CD4-positive, alpha-beta memory T cell (primary cell): ENCODE measurements at regions not wholly inside any gene's neighbourhood (a gene's known extent, or its start where the extent isn't known, plus 50 kb on each side); places are given as distances from the start of the nearest gene placed in this dataset.

Experiments
- CTCF ChIA-PET: fragments of 350-600 bp; sonication (Branson Sonifier 250); formaldehyde crosslinking; loops from one replicate; lab custom pipeline; 2021; ENCODE audit warnings: inconsistent platforms; ENCODE audit not compliant: partially characterized antibody; lab: Charles Lee
- POLR2A ChIA-PET: fragments of 350-600 bp; sonication (Branson Sonifier 250); formaldehyde crosslinking; loops from one replicate; lab custom pipeline; 2021; ENCODE audit not compliant: partially characterized antibody; lab: Charles Lee
- DNase-seq, 5 donors: peaks; one replicate each; pipeline versions ENCODE4 v3.0.0 to v3.0.0-alpha.2; 2020 to 2022; ENCODE audit warnings: mixed read lengths in 1 of 5
- H3K27ac ChIP-seq: one replicate; pipeline ENCODE4 v1.7.0; 2013; ENCODE audit warnings: low read depth, low read length
- H3K27me3 ChIP-seq: 2 replicates; pipeline ENCODE4 v1.7.0; 2013; ENCODE audit warnings: mild to moderate bottlenecking, low read length, moderate library complexity; ENCODE audit not compliant: insufficient read depth
- H3K36me3 ChIP-seq: 2 replicates; pipeline ENCODE4 v1.7.0; 2013; ENCODE audit warnings: mild to moderate bottlenecking, low read length, moderate library complexity; ENCODE audit not compliant: insufficient read depth
- H3K4me1 ChIP-seq: 2 replicates; pipeline ENCODE4 v1.7.0; 2013; ENCODE audit warnings: mild to moderate bottlenecking, low read length, moderate library complexity; ENCODE audit not compliant: insufficient read depth
- H3K4me3 ChIP-seq, 2 donors: one replicate each; pipeline ENCODE4 v1.7.0; 2013; ENCODE audit warnings: low read length in 2 of 2, mild to moderate bottlenecking in 1 of 2
- H3K9me3 ChIP-seq, 2 donors: one replicate each; pipeline ENCODE4 v1.7.0; 2013; ENCODE audit warnings: low read length in 2 of 2, control low read depth in 1 of 2; ENCODE audit not compliant: control insufficient read depth in 1 of 2
- H3K27ac Mint-ChIP-seq, 7 donors: one replicate each; pipeline ENCODE4 v1.8.0; 2020 to 2021; ENCODE audit warnings: mixed read lengths in 7 of 7, mild to moderate bottlenecking in 6 of 7, inconsistent platforms in 3 of 7, moderate library complexity in 3 of 7
- H3K27me3 Mint-ChIP-seq, 2 donors: one replicate each; pipeline ENCODE4 v1.8.0; 2020 to 2021; ENCODE audit warnings: mixed read lengths in 2 of 2
- H3K36me3 Mint-ChIP-seq, 2 donors: one replicate each; pipeline ENCODE4 v1.8.0; 2020 to 2021; ENCODE audit warnings: mixed read lengths in 2 of 2, inconsistent platforms in 1 of 2, mild to moderate bottlenecking in 1 of 2
- H3K4me1 Mint-ChIP-seq, 4 donors: one replicate each; pipeline ENCODE4 v1.8.0; 2020 to 2021; ENCODE audit warnings: mixed read lengths in 4 of 4, mild to moderate bottlenecking in 1 of 4
- H3K4me3 Mint-ChIP-seq, 8 donors: one replicate each; pipeline ENCODE4 v1.8.0; 2020 to 2021; ENCODE audit warnings: mixed read lengths in 8 of 8, mild to moderate bottlenecking in 7 of 8, moderate library complexity in 6 of 8, inconsistent platforms in 3 of 8
- H3K9me3 Mint-ChIP-seq, 8 donors: one replicate each; pipeline ENCODE4 v1.8.0; 2020 to 2021; ENCODE audit warnings: mixed read lengths in 8 of 8, mild to moderate bottlenecking in 5 of 8, inconsistent platforms in 3 of 8, moderate library complexity in 1 of 8
- intact Hi-C: fragments of 100-400 bp; cut with micrococcal nuclease; formaldehyde crosslinking; loops from one replicate; pipeline ENCODE4 v1.15.1; 2023

DNA sequence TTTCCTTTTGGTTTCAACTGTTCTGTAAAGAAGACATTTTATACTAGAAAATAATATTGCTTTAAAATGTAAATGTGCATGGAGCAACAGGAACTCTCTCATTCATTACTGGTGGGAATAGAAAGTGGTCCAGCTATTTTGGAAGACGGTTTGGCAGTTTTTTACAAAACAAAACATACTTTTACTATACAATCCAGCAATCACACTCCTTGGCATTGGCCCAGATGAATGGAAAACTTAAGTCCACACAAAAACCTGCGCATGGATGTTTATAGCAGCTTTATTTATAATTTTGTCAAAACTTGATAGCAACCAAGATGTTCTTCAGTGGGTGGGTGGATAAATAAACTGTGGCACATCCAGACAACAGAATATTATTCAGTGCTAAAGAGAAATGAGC lies 49.9 kb upstream of the SEPTIN5 start:
- POLR2A ChIA-PET: interaction anchor here (0.5 kb wide), 1 partner anchor 14 kb away, joined by 3 read pairs; no protein-coding TSS in a partner anchor
- Histone ChIP-seq H3K4me1 (no peaks in the 10 kb centered on the region), H3K9me3 (no peaks in the 10 kb centered on the region), H3K4me3 (no peak overlapping the region), H3K27me3 (no peaks in the 10 kb centered on the region), H3K27ac (no peak overlapping the region), H3K36me3 (no peaks in the 10 kb centered on the region)
- Mint-ChIP-seq H3K27me3 (peaks cover 1 to 9% of the 10 kb centered on the region in 2 donors), H3K9me3 (no peaks in the 10 kb centered on the region), H3K4me1 (no peaks in the 10 kb centered on the region), H3K27ac (no peak overlapping the region), H3K4me3 (no peak overlapping the region), H3K36me3 (no peaks in the 10 kb centered on the region)
- intact Hi-C loops: no loop called here
- DNase-seq: no peak
- CTCF ChIA-PET: no interaction called here
